Naive thymus-derived CD8-positive, alpha-beta T cell (primary cell): ENCODE measurements at regions not wholly inside any gene's neighbourhood (a gene's known extent, or its start where the extent isn't known, plus 50 kb on each side); places are given as distances from the start of the nearest gene placed in this dataset.

ENCODE experiments used
- ATAC-seq, 2 donors: fragments of 150-1000 bp; cut with Tn5 transposase in 1 of 2; sonication (Bioruptor Pico), chemical (Tn5 transposase) in 1 of 2; 1 replicate in 1 of 2; 2 replicates in 1 of 2; pipeline ENCODE4 v1.10.0; 2021; ENCODE audit warnings: mild to moderate bottlenecking in 2 of 2, moderate library complexity in 2 of 2
- POLR2A ChIA-PET: fragments of 350-600 bp; sonication (Branson Sonifier 250); formaldehyde crosslinking; loops from one replicate; lab custom pipeline; 2021; ENCODE audit warnings: antibody characterized with exemption; lab: Charles Lee
- DNase-seq, 10 donors: peaks; one replicate each; pipeline versions ENCODE4 v3.0.0 to v3.0.0-alpha.2; 2020 to 2022
- H3K27ac Mint-ChIP-seq, 10 donors: one replicate each; pipeline ENCODE4 v1.8.0; 2020 to 2022; ENCODE audit warnings: mild to moderate bottlenecking in 10 of 10, mixed read lengths in 10 of 10, moderate library complexity in 4 of 10, inconsistent platforms in 1 of 10
- H3K27me3 Mint-ChIP-seq, 5 donors: one replicate each; pipeline ENCODE4 v1.8.0; 2021 to 2022; ENCODE audit warnings: mixed read lengths in 5 of 5
- H3K36me3 Mint-ChIP-seq, 3 donors: one replicate each; pipeline ENCODE4 v1.8.0; 2020 to 2022; ENCODE audit warnings: mixed read lengths in 3 of 3, mild to moderate bottlenecking in 2 of 3, inconsistent platforms in 1 of 3
- H3K4me1 Mint-ChIP-seq, 4 donors: one replicate each; pipeline ENCODE4 v1.8.0; 2021 to 2022; ENCODE audit warnings: mixed read lengths in 4 of 4
- H3K4me3 Mint-ChIP-seq, 10 donors: one replicate each; pipeline ENCODE4 v1.8.0; 2020 to 2022; ENCODE audit warnings: mild to moderate bottlenecking in 10 of 10, mixed read lengths in 10 of 10, moderate library complexity in 6 of 10, inconsistent platforms in 1 of 10
- H3K9me3 Mint-ChIP-seq, 9 donors: one replicate each; pipeline ENCODE4 v1.8.0; 2020 to 2022; ENCODE audit warnings: mixed read lengths in 9 of 9, mild to moderate bottlenecking in 3 of 9, inconsistent platforms in 1 of 9, moderate library complexity in 1 of 9

GRCh38 chr20:25135031-25135430, 53.1 kb upstream of the VSX1 start:
- H3K36me3 Mint-ChIP-seq, result no peaks in the 10 kb centered on the region
- no peak overlapping the region for H3K4me3 Mint-ChIP-seq
- H3K27ac Mint-ChIP-seq, result no peak overlapping the region

GRCh38 chr20:25136056-25136455, 54.1 kb upstream of the VSX1 start:
- Mint-ChIP-seq H3K27ac (peak overlapping the region in 1 of 10 donors; percentile 28), H3K4me1 (peaks cover 0 to 2% (median 0%) of the 10 kb centered on the region in 4 donors), H3K27me3 (peaks cover 0 to 12% (median 2%) of the 10 kb centered on the region in 5 donors), H3K4me3 (no peak overlapping the region), H3K9me3 (no peaks in the 10 kb centered on the region), H3K36me3 (no peaks in the 10 kb centered on the region)
- ATAC-seq, result no peak
- POLR2A ChIA-PET, result no interaction called here
- no peak for DNase-seq

More at GRCh38 chr20:25135031-25135430, 53.1 kb upstream of the VSX1 start:
- DNase-seq (no peak), ATAC-seq (no peak)
- POLR2A ChIA-PET, result no interaction called here
- H3K4me1 Mint-ChIP-seq, result peaks cover 0 to 2% (median 0%) of the 10 kb centered on the region in 4 donors
- H3K27me3 Mint-ChIP-seq, result peaks cover 0 to 12% (median under 1%) of the 10 kb centered on the region in 5 donors
- H3K9me3 Mint-ChIP-seq, result no peaks in the 10 kb centered on the region

- H3K36me3 Mint-ChIP-seq, result no peaks in the 10 kb centered on the region
- H3K4me3 Mint-ChIP-seq, result no peak overlapping the region
- ATAC-seq, result no peak
- H3K27ac Mint-ChIP-seq, result peak overlapping the region in 1 of 10 donors; percentile 28
- peaks cover 0 to 13% (median 4%) of the 10 kb centered on the region in 5 donors for H3K27me3 Mint-ChIP-seq
- POLR2A ChIA-PET, result interaction anchor here (0.6 kb wide), 1 partner anchor 23 kb away, joined by 3 read pairs; no protein-coding TSS in a partner anchor
- no peaks in the 10 kb centered on the region for H3K9me3 Mint-ChIP-seq
- peaks cover 0 to 2% (median 0%) of the 10 kb centered on the region in 4 donors for H3K4me1 Mint-ChIP-seq
- DNase-seq, result no peak
Measured at GRCh38 chr20:25136643-25137559, 55.0 kb upstream of the VSX1 start.

GRCh38 chr20:25139029-25139705, 56.3 kb upstream of the ENTPD6 start:
- no peaks in the 10 kb centered on the region for H3K36me3 Mint-ChIP-seq
- peaks cover 0 to 4% (median 2%) of the 10 kb centered on the region in 5 donors for H3K27me3 Mint-ChIP-seq
- no peak overlapping the region for H3K4me3 Mint-ChIP-seq
- H3K27ac Mint-ChIP-seq, result peak overlapping the region in 1 of 10 donors; percentile 56
- POLR2A ChIA-PET, result no interaction called here
- ATAC-seq, result no peak
- peak in 1 of 10 donors; percentile 40 for DNase-seq
- no peaks in the 10 kb centered on the region for H3K9me3 Mint-ChIP-seq
- no peaks in the 10 kb centered on the region for H3K4me1 Mint-ChIP-seq

- ATAC-seq (no peak), DNase-seq (no peak)
- Mint-ChIP-seq H3K4me3 (no peak overlapping the region), H3K36me3 (no peaks in the 10 kb centered on the region), H3K4me1 (no peaks in the 10 kb centered on the region), H3K27me3 (peaks cover 0 to 7% (median 2%) of the 10 kb centered on the region in 5 donors), H3K27ac (peak overlapping the region in 1 of 10 donors; percentile 35), H3K9me3 (no peaks in the 10 kb centered on the region)
- POLR2A ChIA-PET, result no interaction called here
Measured at GRCh38 chr20:25140968-25141367, 54.5 kb upstream of the ENTPD6 start.

DNA sequence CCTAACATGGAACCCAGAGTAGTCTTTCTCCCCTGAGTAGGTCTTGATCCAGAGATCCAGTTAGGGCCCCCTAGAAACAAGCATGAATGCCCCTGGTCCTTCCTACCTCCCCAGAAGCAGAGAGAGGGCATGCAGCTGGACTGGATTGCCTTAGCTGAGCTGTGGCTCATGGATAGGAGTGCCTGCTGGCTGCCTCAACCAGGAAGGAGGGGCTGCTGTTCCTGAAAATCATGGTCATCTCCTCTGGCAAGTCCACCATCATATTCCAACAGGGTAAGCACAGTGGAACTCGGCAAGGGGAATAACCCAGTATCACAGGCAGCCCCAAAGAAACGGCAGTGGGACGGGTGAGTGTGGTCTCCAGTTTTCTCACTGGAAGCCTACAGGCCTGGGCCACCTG, 53.1 kb upstream of the ENTPD6 start:
- no peaks in the 10 kb centered on the region for H3K4me1 Mint-ChIP-seq
- no peaks in the 10 kb centered on the region for H3K9me3 Mint-ChIP-seq
- no peaks in the 10 kb centered on the region for H3K36me3 Mint-ChIP-seq
- H3K27me3 Mint-ChIP-seq, result peaks cover 0 to 7% (median 2%) of the 10 kb centered on the region in 5 donors
- no peak overlapping the region for H3K4me3 Mint-ChIP-seq
- DNase-seq (no peak), ATAC-seq (no peak)
- H3K27ac Mint-ChIP-seq, result no peak overlapping the region
- POLR2A ChIA-PET, result no interaction called here

DNA sequence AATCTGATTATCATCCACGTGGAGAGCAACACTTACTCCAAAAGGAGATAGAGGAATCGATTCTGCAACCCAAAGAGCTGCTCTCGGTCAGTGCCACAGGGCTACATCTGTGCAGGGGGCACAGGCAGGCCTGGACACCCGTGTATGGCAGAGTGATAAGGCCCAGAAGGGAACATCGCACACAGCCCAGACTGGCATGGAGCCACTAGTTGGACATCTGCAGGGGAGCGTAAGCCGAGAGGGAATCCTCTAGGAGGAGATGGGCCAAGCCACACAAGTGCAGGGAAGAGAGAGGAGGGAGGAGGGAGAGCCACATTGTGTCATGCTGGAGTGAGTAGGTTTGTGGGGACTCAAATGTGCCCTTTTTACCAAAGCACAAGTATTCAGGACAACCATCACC, 50.4 kb upstream of the ENTPD6 start:
- H3K9me3 Mint-ChIP-seq, result no peaks in the 10 kb centered on the region
- POLR2A ChIA-PET, result no interaction called here
- H3K4me1 Mint-ChIP-seq, result peaks cover 4 to 11% (median 7%) of the 10 kb centered on the region in 4 donors
- no peak for DNase-seq
- H3K36me3 Mint-ChIP-seq, result no peaks in the 10 kb centered on the region
- no peak for ATAC-seq
- peak overlapping the region in 1 of 10 donors; percentile 40 for H3K4me3 Mint-ChIP-seq
- peaks cover 0 to 14% (median 2%) of the 10 kb centered on the region in 5 donors for H3K27me3 Mint-ChIP-seq
- peak overlapping the region in 2 of 10 donors; percentile 20 to 74 for H3K27ac Mint-ChIP-seq
